NCI-H2227 (cell line): ENCODE measurements at regions not wholly inside any gene's neighbourhood (a gene's known extent, or its start where the extent isn't known, plus 50 kb on each side); places are given as distances from the start of the nearest gene placed in this dataset.

Experiments
- DNase-seq: peaks from one replicate; lab custom pipeline; 2025; ENCODE audit not compliant: unreplicated experiment; lab: John Stamatoyannopoulos, UW

DNA sequence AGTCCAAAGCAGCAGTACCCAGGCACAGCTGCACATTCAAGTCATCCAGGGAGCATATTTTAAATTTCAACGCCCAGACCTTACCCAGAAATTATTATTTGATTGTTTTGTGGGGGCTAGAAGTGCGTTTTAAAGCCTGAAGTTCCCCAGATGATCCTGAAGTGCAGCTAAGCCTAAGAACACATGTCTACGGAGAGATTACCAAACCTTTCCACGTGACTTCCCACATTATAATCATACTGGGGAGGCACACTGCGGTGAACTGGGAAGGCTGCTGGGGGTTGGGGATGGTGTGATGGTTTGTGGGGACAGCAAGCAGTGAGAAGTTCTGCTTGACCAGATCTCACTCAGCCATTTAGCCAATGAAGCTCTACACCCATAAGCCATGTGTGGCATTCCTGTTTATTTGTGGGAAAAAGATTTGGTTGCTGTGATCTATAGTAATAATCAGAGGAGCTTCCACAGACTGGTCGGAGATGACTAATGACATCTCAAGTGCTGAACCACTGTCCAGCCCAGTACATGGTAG, 93.4 kb upstream of the CDH6 start:
- DNase-seq = no peak

DNA sequence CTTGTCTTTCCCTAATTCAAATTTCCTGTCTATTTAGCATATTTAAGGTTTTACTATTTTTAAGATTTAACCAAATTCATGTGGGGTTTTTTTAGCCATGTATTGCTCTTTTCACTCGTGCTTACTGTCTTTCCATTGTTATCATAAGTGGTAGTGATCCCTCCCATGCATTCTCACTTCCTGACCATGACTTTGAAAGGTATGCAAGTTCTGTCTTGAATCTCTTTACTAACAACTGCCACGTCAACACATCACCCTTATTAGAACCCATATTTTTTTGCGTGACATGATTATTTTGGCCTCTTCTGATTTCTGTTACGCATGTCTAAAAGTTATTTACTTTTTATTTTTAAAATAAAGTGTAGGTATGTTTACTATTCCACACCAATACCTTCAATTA, 94.7 kb upstream of the CDH6 start:
- DNase-seq = no peak

DNA sequence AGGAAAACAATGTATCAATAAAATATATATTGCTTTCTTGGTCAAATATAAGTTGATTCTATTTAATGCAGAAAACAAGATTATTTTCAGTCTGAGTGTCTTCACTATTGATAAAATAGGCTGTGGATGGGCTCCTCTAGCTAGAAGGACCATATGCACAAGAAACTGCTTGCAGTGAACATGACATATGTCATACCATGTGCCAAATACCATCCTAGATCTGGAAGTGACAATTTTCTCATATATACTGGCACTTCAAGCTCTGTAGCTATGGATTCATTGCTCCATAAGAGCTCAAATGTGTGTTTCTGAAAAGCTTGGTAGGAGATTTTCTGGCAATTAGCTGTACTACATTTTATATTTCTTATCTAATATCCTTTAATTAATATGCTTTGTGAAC, 95.6 kb upstream of the CDH6 start:
- no peak for DNase-seq

DNA sequence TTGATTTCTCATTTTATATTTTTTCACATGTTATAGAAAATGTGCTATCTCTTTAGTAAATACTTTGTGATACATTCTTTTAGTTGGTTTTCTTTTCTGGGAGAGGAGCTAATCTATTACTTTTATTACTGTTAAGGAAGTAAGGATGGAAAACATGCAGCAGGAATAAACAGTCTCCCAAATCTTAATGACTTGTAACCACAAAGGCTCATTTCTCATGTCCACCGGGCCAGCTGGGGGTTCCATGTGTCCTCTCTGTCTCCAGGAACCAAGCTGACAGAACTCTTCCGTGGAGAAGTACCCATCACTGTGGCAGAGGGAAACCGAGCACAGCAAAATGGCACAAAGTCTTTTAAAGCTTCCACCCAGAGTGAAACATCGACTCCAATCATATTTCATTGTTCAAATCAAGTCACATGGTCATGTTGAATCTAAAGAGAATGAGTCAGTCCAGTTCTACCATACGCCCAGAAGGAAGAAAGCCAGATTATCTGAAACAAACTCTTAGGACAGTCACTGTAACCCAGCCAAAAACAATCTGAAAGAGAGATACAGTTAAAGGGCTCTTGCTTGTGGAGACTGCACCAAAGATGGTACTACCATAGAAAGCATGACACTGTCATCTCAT, 97.1 kb upstream of the CDH6 start:
- no peak for DNase-seq

DNA sequence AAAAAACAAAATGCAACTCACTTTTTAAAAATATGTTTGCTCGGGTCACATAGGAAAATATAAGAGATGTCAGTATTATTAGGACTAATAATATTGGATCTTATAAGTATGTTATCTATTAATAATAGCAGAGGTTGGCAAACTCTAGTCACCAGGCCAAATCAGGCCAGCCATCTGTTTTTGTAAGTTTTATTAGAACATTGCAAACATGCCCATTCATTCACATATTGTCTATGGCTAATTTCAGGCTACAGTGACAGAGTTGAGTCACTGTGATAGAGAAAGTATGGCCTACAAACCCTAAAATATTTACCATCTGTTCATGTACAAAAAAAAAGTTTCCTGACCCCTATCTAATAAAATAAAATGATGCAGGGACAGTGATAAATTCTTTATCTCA, 97.7 kb upstream of the CDH6 start:
- DNase-seq = no peak

DNA sequence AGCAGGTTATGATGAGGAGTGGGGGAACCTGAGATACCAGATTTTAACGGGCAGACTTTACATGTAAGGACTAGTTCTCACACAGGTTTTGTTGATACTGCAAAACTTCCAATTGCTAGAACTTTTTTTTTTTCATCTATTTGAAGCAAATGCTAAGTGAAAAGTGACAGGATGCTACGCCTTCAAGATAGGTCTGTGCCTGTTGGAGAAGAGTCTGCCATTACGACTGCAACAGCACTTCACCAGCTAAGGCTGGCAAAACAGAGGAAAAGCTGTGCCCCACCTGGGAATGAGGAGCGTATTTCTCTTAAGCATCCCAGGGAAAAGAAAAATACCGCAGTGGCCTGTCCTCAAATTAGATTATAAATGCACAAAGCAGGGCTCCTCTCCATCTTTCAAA, 102.0 kb upstream of the CDH6 start:
- no peak for DNase-seq

DNA sequence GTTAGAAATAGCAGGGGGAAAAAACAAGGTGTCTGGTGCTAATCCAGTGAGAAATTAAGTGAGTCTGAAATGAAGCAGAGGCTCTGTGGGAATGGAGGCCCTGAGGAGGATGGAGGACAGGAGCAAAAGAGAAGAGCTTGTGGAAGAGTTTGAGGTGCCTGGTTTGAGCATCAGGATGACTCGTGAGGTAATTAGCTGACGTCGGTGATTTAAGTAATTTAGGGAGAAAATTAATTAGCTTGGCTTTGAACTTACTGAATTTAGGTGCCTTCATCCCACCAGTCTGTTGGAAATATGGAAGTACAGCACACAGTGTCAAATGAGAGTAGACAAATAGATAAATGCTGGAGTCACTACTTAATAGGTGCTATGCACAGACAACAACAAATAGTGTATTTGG, 103.0 kb upstream of the CDH6 start:
- DNase-seq = no peak

DNA sequence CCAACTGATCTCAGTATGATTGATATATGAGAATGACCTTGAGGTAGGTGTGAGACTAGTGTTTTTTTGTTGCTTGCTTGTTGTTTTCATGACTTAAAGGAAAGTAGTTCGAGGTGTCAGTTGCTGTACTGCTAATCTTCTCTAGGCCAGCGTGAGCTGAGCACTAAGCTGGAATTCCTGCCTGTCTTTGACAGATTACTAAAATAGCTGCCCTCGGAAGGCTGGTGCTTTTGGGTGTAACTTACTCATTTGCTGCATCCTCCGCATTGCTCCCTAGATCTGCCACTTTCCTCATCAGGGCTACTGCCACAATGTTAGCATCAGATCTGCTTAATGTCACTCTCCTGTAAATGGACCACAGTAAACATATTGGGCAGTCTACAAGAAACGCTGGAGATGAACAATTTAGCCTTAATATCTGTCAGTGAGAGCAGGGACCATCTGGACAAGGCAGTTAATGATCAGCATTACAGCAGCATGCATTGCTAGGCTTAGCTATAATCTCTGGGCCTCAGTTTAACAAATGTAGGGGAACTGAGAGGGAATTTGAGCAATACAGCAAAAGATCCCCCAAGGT, 106.6 kb upstream of the CDH6 start:
- DNase-seq = no peak

DNA sequence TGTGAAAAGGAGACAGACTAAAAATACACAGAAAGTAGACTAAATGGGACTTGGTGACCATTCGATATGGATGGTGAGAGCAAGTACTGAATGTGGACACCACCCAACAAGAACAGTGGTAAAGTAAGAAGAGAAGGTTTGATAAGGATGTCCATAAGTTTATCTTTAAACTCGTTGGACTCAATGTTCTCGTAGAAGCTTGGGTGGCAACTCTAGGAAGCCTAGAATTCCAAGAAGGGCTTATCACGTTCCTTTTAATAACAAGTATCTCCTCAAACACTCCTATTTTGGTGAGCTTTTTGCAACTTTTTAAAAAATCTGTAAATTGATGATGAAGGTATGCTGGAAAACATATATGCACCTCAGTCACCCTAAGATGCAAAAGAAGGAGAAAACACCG, 108.6 kb upstream of the CDH6 start:
- no peak for DNase-seq

DNA sequence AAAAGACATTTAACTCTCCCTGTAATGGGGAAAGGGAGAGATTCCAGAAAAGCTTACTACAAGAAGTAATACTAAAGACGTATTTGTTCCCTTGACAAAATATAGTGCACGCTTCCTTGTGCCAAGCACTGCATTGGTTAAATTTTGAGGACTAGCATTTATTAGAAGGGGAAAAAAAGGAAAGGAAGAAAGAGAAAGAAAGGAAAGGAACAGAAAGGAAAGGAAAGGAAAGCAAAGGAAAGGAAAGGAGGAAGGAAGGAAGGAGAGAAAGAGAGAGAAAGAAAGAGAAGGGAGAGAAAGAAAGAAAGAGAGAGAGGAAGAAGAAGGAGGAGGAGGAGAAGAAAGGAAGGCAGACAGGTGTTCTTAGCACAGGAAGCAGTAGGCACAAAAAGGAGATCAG, 110.1 kb upstream of the CDH6 start:
- DNase-seq = no peak

DNA sequence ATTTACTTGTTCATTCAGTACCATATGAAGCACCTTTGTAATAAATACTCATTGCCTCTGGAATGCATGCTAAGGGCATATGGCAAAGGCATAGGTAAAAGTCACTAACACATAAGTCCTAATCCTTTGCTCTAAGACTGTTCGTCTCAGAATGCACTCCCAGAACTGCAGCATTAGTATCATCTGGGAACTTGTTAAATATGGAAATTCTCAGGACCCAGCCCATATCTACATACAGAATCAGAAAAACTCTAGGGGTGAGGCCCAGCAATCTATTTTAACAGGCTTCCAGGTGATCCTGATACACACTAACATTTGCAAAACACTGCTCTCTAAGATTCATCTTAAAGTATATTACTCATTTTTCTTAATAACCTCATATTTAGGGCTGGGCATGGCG, 113.8 kb upstream of the CDH6 start:
- DNase-seq = no peak

DNA sequence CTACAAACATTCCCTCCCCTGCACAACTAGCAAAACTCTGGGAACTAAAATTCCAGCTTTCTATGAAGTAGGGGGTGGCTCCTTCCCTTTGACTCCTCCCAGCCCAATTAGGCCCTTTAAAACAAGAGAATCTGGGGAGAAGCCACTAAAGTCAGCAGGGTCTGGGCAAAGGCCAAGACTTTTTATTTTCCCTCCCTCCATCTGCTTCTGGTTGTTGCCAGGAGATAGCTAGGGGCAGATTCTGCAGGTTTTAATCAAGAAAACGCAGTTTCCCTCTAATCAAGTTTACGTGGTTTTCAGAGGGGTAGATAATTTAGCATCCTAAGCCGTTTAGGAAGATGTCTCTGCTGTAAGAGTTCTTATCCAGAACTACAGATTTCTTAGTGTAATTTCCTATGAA, 114.5 kb upstream of the CDH6 start:
- DNase-seq = no peak

DNA sequence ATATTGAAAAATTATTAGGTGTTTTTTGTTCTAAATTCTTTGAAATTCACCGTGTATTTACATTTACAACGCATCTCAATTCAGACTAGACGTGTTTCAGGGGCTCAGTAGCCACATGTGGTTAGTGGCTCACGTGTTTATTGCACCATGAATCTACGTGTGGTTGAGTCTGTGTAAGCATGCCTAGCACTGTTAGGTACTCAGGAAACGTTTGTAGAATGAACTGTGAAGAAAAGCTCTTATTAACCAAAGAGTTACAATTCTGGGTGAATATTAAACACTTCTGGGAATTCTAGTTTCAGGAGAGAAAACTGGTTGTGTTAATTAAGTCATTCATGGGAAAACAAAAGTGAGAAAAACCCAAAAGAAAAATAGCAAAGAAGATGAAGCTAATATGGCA, 117.5 kb upstream of the CDH6 start:
- no peak for DNase-seq

DNA sequence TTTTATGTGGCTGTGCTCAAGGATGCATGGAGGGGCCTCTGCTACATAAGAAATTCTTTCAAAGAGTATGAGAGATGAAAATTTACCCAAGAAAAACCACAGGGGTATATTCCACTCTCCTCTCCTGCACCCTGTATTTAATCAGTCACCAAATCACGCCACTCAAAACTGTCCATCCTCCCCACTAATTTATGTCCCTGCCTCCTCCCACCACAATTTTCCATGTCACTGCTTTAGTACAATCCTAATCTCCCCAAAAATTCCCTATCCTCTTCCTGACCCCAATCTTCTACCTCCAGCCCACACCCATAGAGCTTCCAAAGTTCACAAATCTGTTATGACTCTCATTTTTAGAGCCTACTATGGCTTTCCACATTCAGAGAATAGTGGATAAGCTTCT, 125.2 kb upstream of the CDH6 start:
- no peak for DNase-seq

DNA sequence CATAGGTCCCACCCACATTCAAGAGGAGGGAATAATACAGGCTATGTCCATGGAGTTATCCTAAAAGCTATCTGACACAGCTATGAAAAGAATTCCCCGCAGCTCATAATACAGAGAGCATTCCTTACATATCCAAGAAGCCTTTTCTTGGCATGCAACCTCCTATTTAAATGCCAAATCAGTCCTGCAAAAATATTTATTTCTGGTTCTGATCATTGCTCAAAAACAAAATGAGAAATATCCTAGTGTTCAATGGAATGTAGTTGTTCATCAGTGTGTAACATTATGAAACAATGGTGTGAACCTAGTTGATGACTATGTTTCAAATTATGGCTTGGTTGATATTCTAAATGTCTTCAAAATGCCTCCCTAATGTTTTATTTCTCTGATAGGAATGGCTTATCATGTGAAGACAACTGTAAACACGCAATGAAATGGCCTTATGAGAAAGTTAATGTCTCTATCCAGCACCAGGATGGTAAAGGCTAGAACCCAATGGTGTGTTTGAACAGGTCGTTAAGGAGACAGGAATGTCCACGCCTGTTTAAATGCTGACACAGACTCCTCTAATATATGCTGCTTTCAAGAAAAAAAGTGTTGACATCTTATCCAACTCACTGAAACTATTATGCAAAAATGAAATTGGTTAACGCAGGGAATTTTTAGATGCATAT, 126.7 kb upstream of the CDH6 start:
- DNase-seq = no peak

DNA sequence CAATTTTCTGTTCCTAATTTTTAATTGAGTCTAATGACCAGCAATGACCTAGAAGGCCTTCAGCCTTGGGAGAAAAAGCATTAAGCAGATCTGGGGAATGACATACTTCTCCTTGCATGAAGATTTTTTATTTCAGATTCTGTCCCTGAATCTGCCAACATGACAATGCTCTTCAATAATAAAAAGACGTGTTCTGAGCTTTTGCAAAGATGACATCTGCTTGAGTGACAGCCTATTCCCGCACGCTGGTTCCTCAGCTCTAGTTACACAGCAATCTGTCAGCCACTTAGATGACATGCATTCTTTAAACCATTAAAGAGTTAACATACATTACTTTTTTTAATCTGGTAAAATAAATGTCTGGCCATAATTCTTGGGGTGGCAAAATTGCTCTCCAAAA, 129.3 kb upstream of the CDH6 start:
- DNase-seq = no peak

DNA sequence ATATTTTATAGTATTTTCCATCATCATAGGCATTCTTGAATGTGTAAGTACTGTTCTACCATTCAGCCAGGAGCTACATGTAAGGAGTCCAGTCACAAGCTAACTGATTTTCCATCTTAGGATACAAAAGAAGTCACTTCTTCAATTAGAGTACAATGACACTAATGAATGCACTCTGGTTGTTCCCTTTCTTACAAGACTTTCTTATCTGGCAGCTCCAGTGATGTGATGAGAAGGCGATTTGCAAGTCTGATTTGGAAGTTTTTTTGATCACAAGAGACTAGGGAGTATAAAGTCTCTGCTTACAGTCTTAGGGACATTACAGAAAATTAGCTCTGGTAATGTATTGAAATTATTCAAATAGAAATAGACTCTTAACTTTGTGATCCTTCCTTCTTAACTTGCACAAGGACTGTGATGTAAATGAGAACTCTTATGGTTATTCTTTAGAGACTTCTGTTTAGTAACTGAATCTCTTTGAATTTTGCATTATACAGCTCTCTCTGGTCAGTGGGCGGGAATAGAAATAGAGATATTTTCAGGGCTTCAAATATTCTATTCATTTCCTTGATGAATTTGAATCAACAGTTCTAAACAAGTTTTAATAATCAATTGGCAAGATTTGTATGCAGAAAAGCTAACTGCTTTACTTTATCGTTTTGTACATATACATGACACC, 130.4 kb upstream of the CDH6 start:
- no peak for DNase-seq

DNA sequence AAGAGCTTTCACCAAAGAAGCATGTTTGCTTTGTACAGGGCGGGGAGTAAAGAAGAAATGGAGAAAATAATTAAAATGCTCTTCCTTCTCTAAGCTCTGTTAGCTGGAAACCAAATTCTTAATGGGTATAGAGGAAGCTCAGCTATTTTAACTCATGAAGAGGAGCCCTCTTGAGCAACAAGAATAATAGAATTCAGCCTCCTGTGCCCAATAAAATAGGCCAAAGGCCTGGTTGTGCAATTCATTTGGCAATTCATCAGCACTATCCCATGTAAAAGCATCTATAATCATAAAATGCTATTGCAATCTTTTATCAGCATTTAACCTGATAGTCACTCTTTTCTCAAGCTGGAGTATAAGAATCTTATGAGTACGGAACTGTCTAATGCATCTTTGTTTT, 133.6 kb upstream of the CDH6 start:
- no peak for DNase-seq

DNA sequence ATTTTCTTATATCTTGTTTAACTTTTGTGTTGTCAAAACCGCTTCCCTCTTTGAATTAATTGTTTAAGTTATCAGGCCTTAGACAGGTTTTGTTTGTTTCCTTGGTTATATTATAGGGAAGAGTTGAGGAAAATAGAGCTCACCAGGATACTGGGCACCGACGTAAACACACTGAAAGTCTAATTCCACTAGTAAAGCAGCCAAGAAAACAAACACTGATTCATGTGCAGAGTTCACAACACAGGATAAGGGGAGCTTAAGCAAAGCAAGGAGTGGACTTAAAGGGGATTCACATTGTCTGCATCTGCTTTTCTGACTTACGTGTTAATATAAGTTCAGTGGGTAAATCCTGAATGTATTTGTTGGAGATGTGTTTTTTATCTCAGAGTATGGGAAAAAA, 139.0 kb upstream of the CDH6 start:
- no peak for DNase-seq

DNA sequence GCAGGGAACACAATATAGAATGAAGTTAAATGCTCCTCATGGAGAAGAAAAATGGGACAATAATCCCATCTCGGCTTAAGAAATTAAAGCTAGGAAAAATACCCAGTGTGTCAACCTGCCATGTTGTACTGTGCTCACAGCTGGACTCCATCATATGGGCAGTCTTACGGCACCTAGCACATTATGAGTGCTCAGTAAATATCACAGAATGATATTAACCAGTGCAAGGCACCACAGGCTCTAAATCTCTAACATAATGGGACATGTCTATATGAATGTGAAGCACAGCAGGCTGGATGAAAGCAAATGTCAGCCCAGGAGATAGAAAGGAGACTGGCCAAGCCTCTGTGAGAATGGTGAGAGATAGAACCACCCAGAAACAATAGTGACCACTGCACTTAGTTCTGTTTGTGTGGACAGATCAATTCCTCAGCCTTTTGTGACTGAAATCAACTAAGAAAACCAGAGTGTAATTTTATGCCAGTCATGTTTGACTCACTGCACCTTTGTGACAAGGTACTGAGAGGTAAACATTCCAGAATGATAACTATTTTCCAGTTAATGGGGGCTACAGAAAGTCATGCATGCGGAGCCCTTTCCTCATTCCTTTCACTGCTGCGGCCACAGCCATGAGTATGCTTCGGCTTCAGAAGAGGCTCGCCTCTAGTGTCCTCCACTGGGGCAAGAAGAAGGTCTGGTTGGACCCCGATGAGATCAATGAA, 140.4 kb upstream of the CDH6 start:
- DNase-seq = no peak

DNA sequence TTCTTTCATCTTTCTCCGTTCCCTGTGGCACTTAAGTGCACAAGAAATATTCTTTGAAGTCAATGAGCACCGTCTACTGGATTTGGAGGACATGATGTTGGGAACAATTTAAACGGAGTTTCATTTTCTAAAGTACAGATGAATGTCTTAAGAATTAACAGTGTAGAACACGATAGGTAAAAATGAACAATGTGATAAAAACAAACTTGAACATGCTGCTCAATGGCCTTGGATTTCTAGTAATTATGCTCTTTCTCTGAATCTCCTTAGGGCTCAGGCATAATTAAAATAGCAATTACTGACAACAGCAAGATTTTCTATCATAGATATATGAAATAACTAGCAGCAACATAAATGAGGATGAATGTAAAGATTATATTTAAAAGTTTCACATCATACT, 142.2 kb upstream of the CDH6 start:
- no peak for DNase-seq
